Neural progenitor cell (in vitro differentiated cells): ENCODE measurements at regions not wholly inside any gene's neighbourhood (a gene's known extent, or its start where the extent isn't known, plus 50 kb on each side); places are given as distances from the start of the nearest gene placed in this dataset.

Experiments
- DNase-seq: peaks from one replicate; pipeline ENCODE4 v3.0.0-alpha.2; 2016; ENCODE audit warnings: low spot score
- H2AFZ ChIP-seq: fragments of 200-600 bp; sonication (generic); replicated peaks from 2 replicates; pipeline ENCODE4 v1.6.1; 2016; ENCODE audit warnings: antibody characterized with exemption
- H3F3A ChIP-seq: fragments of 200-600 bp; sonication (generic); 2 replicates; pipeline ENCODE4 v1.6.1; 2016; ENCODE audit warnings: antibody characterized with exemption, low read depth
- H3K27ac ChIP-seq: fragments of 200-600 bp; sonication (generic); 2 replicates; pipeline ENCODE4 v1.5.1; 2016; ENCODE audit warnings: mild to moderate bottlenecking
- H3K27me3 ChIP-seq: fragments of 200-600 bp; sonication (generic); 2 replicates; pipeline ENCODE4 v1.6.1; 2016; ENCODE audit warnings: mild to moderate bottlenecking, moderate library complexity
- H3K36me3 ChIP-seq: fragments of 200-600 bp; sonication (generic); 2 replicates; pipeline ENCODE4 v1.5.1; 2016
- H3K4me1 ChIP-seq: fragments of 200-600 bp; sonication (generic); 2 replicates; pipeline ENCODE4 v1.6.1; 2016; ENCODE audit warnings: mixed run types
- H3K4me2 ChIP-seq: fragments of 200-600 bp; sonication (generic); 2 replicates; pipeline ENCODE4 v1.6.1; 2016
- H3K4me3 ChIP-seq: fragments of 200-600 bp; sonication (generic); 2 replicates; pipeline ENCODE4 v1.5.1; 2016
- H3K79me2 ChIP-seq: fragments of 200-600 bp; sonication (generic); 2 replicates; pipeline ENCODE4 v1.6.1; 2016; ENCODE audit warnings: low read depth
- H3K9ac ChIP-seq: fragments of 200-600 bp; sonication (generic); 2 replicates; pipeline ENCODE4 v1.6.1; 2016
- H3K9me3 ChIP-seq: fragments of 200-600 bp; sonication (generic); 2 replicates; pipeline ENCODE4 v1.5.1; 2016; ENCODE audit warnings: low read depth
- H4K20me1 ChIP-seq: fragments of 200-600 bp; sonication (generic); 2 replicates; pipeline ENCODE4 v1.6.1; 2016; ENCODE audit warnings: low read depth
- H3K27ac Mint-ChIP-seq: 3 replicates; pipeline ENCODE4 v1.8.0; 2021; ENCODE audit warnings: mixed read lengths
- H3K27me3 Mint-ChIP-seq: 2 replicates; pipeline ENCODE4 v1.8.0; 2022; ENCODE audit warnings: low read depth, mild to moderate bottlenecking, inconsistent platforms, moderate library complexity, mixed read lengths; ENCODE audit not compliant: insufficient read depth
- H3K36me3 Mint-ChIP-seq: 3 replicates; pipeline ENCODE4 v1.8.0; 2021; ENCODE audit warnings: mixed read lengths
- H3K4me1 Mint-ChIP-seq: 3 replicates; pipeline ENCODE4 v1.8.0; 2021; ENCODE audit warnings: mixed read lengths
- H3K4me3 Mint-ChIP-seq: 3 replicates; pipeline ENCODE4 v1.8.0; 2021; ENCODE audit warnings: mild to moderate bottlenecking, moderate library complexity, mixed read lengths
- H3K9me3 Mint-ChIP-seq: 3 replicates; pipeline ENCODE4 v1.8.0; 2020; ENCODE audit warnings: mixed read lengths
- CTCF ChIP-seq: fragments of 200-600 bp; sonication (generic); IDR thresholded peaks from 2 replicates; pipeline ENCODE4 v1.5.1; 2017; ENCODE audit warnings: antibody characterized with exemption, mild to moderate bottlenecking
- EZH2 ChIP-seq: fragments of 200-600 bp; sonication (generic); IDR thresholded peaks from 2 replicates; pipeline ENCODE4 v1.6.1; 2017; ENCODE audit warnings: antibody characterized with exemption, mild to moderate bottlenecking, moderate library complexity
- EZH2phosphoT487 ChIP-seq: fragments of 200-600 bp; sonication (generic); IDR thresholded peaks from 2 replicates; pipeline ENCODE4 v1.6.1; 2017; ENCODE audit warnings: antibody characterized with exemption

DNA sequence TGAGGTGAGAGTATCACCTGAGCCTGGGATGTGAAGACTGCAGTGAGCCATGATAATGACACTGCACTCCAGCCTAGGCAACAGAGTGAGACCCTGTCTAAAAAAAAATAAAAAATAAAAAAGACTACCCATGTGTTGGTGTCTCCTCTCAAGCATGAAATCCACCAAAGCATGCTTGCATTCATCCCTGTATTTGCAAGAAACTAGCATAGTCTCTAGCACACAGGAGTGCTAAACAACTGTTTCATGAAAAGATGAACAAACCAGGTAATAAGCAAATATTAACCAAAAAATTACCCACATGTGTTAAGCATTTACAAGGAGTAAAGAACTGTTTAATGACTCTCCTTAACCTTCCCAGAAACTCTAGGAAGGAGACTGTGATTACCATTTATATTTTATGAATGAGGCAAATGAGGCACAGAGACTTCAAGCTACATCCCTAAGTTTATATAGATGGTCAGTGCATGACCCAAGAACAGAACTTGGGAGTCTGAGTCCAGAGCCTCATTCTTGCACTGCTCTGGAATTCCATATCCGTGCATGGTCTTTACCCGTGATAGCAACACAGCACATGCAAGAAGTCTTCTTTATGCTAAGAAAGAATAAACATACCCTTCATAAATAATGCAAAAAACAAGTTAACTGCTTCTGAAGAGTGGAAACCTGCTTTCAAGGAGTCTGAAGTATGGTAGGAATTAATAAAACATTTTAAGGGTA is 186.1 kb upstream of the STS start:
- Histone ChIP-seq H3K27ac (no peak overlapping the region), H3K9me3 (no peaks in the 10 kb centered on the region), H3K4me2 (no peak overlapping the region), H3K79me2 (no peaks in the 10 kb centered on the region), H3F3A (no peaks in the 10 kb centered on the region), H2AFZ (no peak overlapping the region), H3K27me3 (no peaks in the 10 kb centered on the region), H3K9ac (no peak overlapping the region), H3K36me3 (no peaks in the 10 kb centered on the region), H3K4me1 (no peaks in the 10 kb centered on the region), H4K20me1 (no peaks in the 10 kb centered on the region), H3K4me3 (no peak overlapping the region)
- Mint-ChIP-seq H3K36me3 (peaks cover 4% of the 10 kb centered on the region), H3K4me3 (no peak overlapping the region), H3K4me1 (no peaks in the 10 kb centered on the region), H3K9me3 (peaks cover 5% of the 10 kb centered on the region), H3K27ac (no peak overlapping the region), H3K27me3 (no peaks in the 10 kb centered on the region)
- no peak for TF ChIP-seq EZH2
- TF ChIP-seq EZH2phosphoT487 = no peak
- TF ChIP-seq CTCF = no peak
- DNase-seq = no peak

GRCh38 chrX:6959006-6959405 is 188.5 kb upstream of the STS start:
- Mint-ChIP-seq H3K4me3 (no peak overlapping the region), H3K4me1 (no peaks in the 10 kb centered on the region), H3K36me3 (peaks cover 4% of the 10 kb centered on the region), H3K9me3 (peaks cover 5% of the 10 kb centered on the region), H3K27ac (no peak overlapping the region), H3K27me3 (no peaks in the 10 kb centered on the region)
- Histone ChIP-seq H3K27me3 (no peaks in the 10 kb centered on the region), H3F3A (no peaks in the 10 kb centered on the region), H2AFZ (no peak overlapping the region), H3K9me3 (no peaks in the 10 kb centered on the region), H4K20me1 (no peaks in the 10 kb centered on the region), H3K27ac (no peak overlapping the region), H3K9ac (no peak overlapping the region), H3K4me2 (no peak overlapping the region), H3K36me3 (no peaks in the 10 kb centered on the region), H3K4me3 (no peak overlapping the region), H3K79me2 (no peaks in the 10 kb centered on the region), H3K4me1 (no peaks in the 10 kb centered on the region)
- peak; percentile 41 for DNase-seq
- TF ChIP-seq EZH2 (no peak), EZH2phosphoT487 (no peak), CTCF (no peak)

DNA sequence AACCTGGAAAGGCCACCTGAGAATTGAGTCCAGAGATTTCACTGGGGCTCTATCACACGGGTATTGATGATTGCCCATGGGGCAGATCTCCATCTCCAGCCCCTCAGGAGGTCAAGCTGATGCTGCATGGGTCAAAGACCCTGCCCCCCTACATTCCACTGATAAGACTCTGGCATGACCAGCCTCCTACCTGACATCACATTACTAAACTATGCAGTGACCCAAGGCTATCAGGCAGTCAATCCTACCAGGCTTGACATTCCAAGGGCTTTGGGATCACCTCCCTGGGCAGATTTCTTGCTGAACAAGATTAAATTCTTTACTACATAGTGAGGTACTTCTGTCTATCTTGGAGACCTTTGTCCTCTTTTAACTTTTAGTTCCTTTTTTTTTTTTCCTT is 192.7 kb upstream of the STS start:
- Histone ChIP-seq H4K20me1 (no peaks in the 10 kb centered on the region), H3K4me2 (no peak overlapping the region), H3K4me3 (no peak overlapping the region), H3K4me1 (no peaks in the 10 kb centered on the region), H3K79me2 (no peaks in the 10 kb centered on the region), H3K36me3 (no peaks in the 10 kb centered on the region), H3K27ac (no peak overlapping the region), H3K9ac (no peak overlapping the region), H3F3A (no peaks in the 10 kb centered on the region), H2AFZ (no peak overlapping the region), H3K9me3 (no peaks in the 10 kb centered on the region), H3K27me3 (no peaks in the 10 kb centered on the region)
- no peak overlapping the region for H3K4me3 Mint-ChIP-seq
- H3K4me1 Mint-ChIP-seq = no peaks in the 10 kb centered on the region
- no peak for TF ChIP-seq EZH2phosphoT487
- peaks cover 11% of the 10 kb centered on the region for H3K9me3 Mint-ChIP-seq
- no peaks in the 10 kb centered on the region for H3K27me3 Mint-ChIP-seq
- DNase-seq = no peak
- peaks cover 3% of the 10 kb centered on the region for H3K36me3 Mint-ChIP-seq
- no peak overlapping the region for H3K27ac Mint-ChIP-seq

GRCh38 chrX:6946168-6946567 is 201.3 kb upstream of the STS start:
- no peak overlapping the region for H3K27ac ChIP-seq
- H3K36me3 Mint-ChIP-seq = no peaks in the 10 kb centered on the region
- H3K9me3 ChIP-seq = no peaks in the 10 kb centered on the region
- H3K4me2 ChIP-seq = no peak overlapping the region
- no peak overlapping the region for H3K27ac Mint-ChIP-seq
- no peaks in the 10 kb centered on the region for H3F3A ChIP-seq
- peaks cover 2% of the 10 kb centered on the region for H3K9me3 Mint-ChIP-seq
- H3K36me3 ChIP-seq = no peaks in the 10 kb centered on the region
- H4K20me1 ChIP-seq = no peaks in the 10 kb centered on the region
- H3K4me3 ChIP-seq = no peak overlapping the region
- no peaks in the 10 kb centered on the region for H3K27me3 ChIP-seq
- H3K27me3 Mint-ChIP-seq = peaks cover 3% of the 10 kb centered on the region
- H3K9ac ChIP-seq = no peak overlapping the region
- H3K4me1 Mint-ChIP-seq = no peaks in the 10 kb centered on the region
- TF ChIP-seq EZH2 (no peak), CTCF (no peak), EZH2phosphoT487 (no peak)
- H3K79me2 ChIP-seq = no peaks in the 10 kb centered on the region
- no peak overlapping the region for H3K4me3 Mint-ChIP-seq
- no peak for DNase-seq
- no peaks in the 10 kb centered on the region for H3K4me1 ChIP-seq
- H2AFZ ChIP-seq = no peak overlapping the region
